ENCODE measurements at regions not wholly inside any gene's neighbourhood (a gene's known extent, or its start where the extent isn't known, plus 50 kb on each side); places are given as distances from the start of the nearest gene placed in this dataset.

GRCh38 chr2:185393091-185393490 is 345.5 kb upstream of the FSIP2 start:
- TF ChIP-seq EZH2phosphoT487 (IDR thresholded peaks at IDR 0.05; ENCODE audit: borderline replicate concordance, low read depth, low read length), result no peak
- TF ChIP-seq, protein P1, sequence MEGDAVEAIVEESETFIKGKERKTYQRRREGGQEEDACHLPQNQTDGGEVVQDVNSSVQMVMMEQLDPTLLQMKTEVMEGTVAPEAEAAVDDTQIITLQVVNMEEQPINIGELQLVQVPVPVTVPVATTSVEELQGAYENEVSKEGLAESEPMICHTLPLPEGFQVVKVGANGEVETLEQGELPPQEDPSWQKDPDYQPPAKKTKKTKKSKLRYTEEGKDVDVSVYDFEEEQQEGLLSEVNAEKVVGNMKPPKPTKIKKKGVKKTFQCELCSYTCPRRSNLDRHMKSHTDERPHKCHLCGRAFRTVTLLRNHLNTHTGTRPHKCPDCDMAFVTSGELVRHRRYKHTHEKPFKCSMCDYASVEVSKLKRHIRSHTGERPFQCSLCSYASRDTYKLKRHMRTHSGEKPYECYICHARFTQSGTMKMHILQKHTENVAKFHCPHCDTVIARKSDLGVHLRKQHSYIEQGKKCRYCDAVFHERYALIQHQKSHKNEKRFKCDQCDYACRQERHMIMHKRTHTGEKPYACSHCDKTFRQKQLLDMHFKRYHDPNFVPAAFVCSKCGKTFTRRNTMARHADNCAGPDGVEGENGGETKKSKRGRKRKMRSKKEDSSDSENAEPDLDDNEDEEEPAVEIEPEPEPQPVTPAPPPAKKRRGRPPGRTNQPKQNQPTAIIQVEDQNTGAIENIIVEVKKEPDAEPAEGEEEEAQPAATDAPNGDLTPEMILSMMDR (conservative IDR thresholded peaks at IDR 0.05; ENCODE audit: low read length), result no peak
- Histone ChIP-seq H3K9me3 (ENCODE audit: low read length) (no peaks in the 10 kb centered on the region), H2AFZ (ENCODE audit: low read length) (no peak overlapping the region), H3K4me2 (ENCODE audit: low read length) (no peak overlapping the region), H3K9me2 (ENCODE audit: insufficient read depth, low read length) (no peaks in the 10 kb centered on the region), H3K27ac (ENCODE audit: low read depth, low read length, poor library complexity, severe bottlenecking) (no peak overlapping the region), H3K4me1 (ENCODE audit: insufficient read depth, low read length, poor library complexity, severe bottlenecking) (no peaks in the 10 kb centered on the region), H3K36me3 (ENCODE audit: insufficient read depth, low read length) (no peaks in the 10 kb centered on the region), H4K20me1 (ENCODE audit: insufficient read depth, low read length) (no peaks in the 10 kb centered on the region), H3K79me2 (ENCODE audit: insufficient read depth, low read depth, low read length) (no peaks in the 10 kb centered on the region), H3K4me3 (ENCODE audit: low read depth, low read length, poor library complexity, severe bottlenecking) (no peak overlapping the region)
- intact Hi-C loops (cut with micrococcal nuclease; ENCODE audit: unreplicated experiment), result no loop called here
- no TSS peak for BruUV-seq (replicated peaks)
- ChIA-PET POLR2A (interaction anchor here (0.6 to 0.9 kb wide), 2 partner anchors 10 to 466 kb away, joined by 3 read pairs; no protein-coding TSS in a partner anchor), CTCF (ENCODE audit: unreplicated experiment) (no interaction called here)
- DNase-seq (ENCODE audit: low spot score), result no peak

- no peak for TF ChIP-seq EZH2phosphoT487 (IDR thresholded peaks at IDR 0.05; ENCODE audit: borderline replicate concordance, low read depth, low read length)
- TF ChIP-seq, protein P1 (conservative IDR thresholded peaks at IDR 0.05; ENCODE audit: low read length), result no peak
- no peak overlapping the region for H3K4me2 ChIP-seq (ENCODE audit: low read length)
- no peak for DNase-seq (ENCODE audit: low spot score)
- H3K36me3 ChIP-seq (ENCODE audit: insufficient read depth, low read length), result no peaks in the 10 kb centered on the region
- ChIA-PET POLR2A (no interaction called here), CTCF (ENCODE audit: unreplicated experiment) (no interaction called here)
- H3K9me3 ChIP-seq (ENCODE audit: low read length), result no peaks in the 10 kb centered on the region
- no peak overlapping the region for H3K27ac ChIP-seq (ENCODE audit: low read depth, low read length, poor library complexity, severe bottlenecking)
- BruUV-seq (replicated peaks), result no TSS peak
- intact Hi-C loops (cut with micrococcal nuclease; ENCODE audit: unreplicated experiment), result no loop called here
- H3K79me2 ChIP-seq (ENCODE audit: insufficient read depth, low read depth, low read length), result no peaks in the 10 kb centered on the region
- no peak overlapping the region for H3K4me3 ChIP-seq (ENCODE audit: low read depth, low read length, poor library complexity, severe bottlenecking)
- no peaks in the 10 kb centered on the region for H3K4me1 ChIP-seq (ENCODE audit: insufficient read depth, low read length, poor library complexity, severe bottlenecking)
- H4K20me1 ChIP-seq (ENCODE audit: insufficient read depth, low read length), result no peaks in the 10 kb centered on the region
- H2AFZ ChIP-seq (ENCODE audit: low read length), result no peak overlapping the region
- H3K9me2 ChIP-seq (ENCODE audit: insufficient read depth, low read length), result no peaks in the 10 kb centered on the region
Observed at GRCh38 chr2:185402474-185402873, 336.1 kb upstream of the FSIP2 start.

DNA sequence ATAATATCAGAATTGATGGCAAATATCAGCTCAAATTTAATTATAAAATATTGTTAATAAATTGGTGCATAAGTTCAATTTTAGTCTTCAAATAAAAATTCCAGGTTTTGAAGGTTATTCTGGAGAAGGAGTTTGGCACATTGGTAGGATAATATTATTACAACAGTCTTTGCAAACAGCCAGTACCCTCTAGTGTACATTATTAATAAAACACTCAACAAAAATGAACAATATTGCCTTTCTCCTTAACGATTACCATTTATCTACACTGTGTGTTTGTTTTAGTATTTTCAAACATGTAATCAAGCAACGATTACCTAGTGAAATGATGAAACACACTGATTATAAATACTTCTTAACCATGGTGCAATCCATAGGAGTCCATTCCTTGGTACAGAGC is 334.0 kb upstream of the FSIP2 start:
- no peaks in the 10 kb centered on the region for H3K4me1 ChIP-seq (ENCODE audit: insufficient read depth, low read length, poor library complexity, severe bottlenecking)
- no peaks in the 10 kb centered on the region for H3K79me2 ChIP-seq (ENCODE audit: insufficient read depth, low read depth, low read length)
- H2AFZ ChIP-seq (ENCODE audit: low read length), result no peak overlapping the region
- H3K4me3 ChIP-seq (ENCODE audit: low read depth, low read length, poor library complexity, severe bottlenecking), result no peak overlapping the region
- H3K9me2 ChIP-seq (ENCODE audit: insufficient read depth, low read length), result no peaks in the 10 kb centered on the region
- TF ChIP-seq, protein P1 (conservative IDR thresholded peaks at IDR 0.05; ENCODE audit: low read length), result no peak
- TF ChIP-seq EZH2phosphoT487 (IDR thresholded peaks at IDR 0.05; ENCODE audit: borderline replicate concordance, low read depth, low read length), result no peak
- H3K36me3 ChIP-seq (ENCODE audit: insufficient read depth, low read length), result no peaks in the 10 kb centered on the region
- DNase-seq (ENCODE audit: low spot score), result no peak
- H3K4me2 ChIP-seq (ENCODE audit: low read length), result no peak overlapping the region
- no peaks in the 10 kb centered on the region for H3K9me3 ChIP-seq (ENCODE audit: low read length)
- H4K20me1 ChIP-seq (ENCODE audit: insufficient read depth, low read length), result no peaks in the 10 kb centered on the region
- no peak overlapping the region for H3K27ac ChIP-seq (ENCODE audit: low read depth, low read length, poor library complexity, severe bottlenecking)
- intact Hi-C loops (cut with micrococcal nuclease; ENCODE audit: unreplicated experiment), result no loop called here
- ChIA-PET POLR2A (no interaction called here), CTCF (ENCODE audit: unreplicated experiment) (no interaction called here)
- no TSS peak for BruUV-seq (replicated peaks)
